ENCODE measurements at regions not wholly inside any gene's neighbourhood (a gene's known extent, or its start where the extent isn't known, plus 50 kb on each side); places are given as distances from the start of the nearest gene placed in this dataset.
"Not testable (repeated sequence)": the region's sequence is repeated elsewhere in the genome, so short reads cannot be mapped to it uniquely, and the experiment has no call there.

DNA sequence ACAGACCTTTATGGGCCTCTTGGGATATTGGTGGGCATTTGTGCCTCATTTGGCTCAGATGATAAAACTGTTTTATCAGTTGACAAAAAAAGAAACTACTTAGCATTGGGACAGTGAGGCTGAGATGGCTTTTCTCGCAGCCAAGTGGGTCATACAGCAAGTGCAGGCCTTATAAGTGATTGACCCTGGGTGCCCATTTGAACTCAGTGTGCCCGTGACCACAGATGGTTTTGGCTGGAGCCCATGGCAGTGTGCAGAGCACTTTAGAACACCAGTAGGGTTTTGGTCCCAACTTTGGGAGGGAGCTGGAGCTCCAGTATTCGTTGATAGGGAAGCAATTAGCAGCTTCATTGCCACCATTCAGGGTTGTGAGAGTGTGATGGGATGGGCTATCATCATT, 404.5 kb upstream of the LARGE1 start:
- FAIRE-seq: no peak

DNA sequence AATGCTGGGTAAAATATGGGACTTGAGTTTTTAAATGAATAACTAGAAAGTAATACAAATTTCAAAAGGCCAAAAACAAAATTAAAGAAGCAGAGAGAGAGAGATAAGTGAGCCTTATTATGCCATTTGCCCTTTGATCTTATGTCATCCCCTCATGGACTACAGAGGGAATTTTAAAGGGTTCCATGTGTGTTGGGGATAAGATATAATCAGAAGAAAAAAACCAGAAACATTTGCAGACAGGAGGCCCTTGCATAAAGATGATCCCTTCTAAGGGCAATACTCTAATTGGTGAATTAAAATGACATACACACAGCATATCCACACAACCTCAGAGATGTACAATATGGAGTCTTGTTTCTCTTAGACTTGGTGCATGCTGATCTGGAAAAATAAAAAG, 406.6 kb upstream of the LARGE1 start:
- FAIRE-seq: no peak

DNA sequence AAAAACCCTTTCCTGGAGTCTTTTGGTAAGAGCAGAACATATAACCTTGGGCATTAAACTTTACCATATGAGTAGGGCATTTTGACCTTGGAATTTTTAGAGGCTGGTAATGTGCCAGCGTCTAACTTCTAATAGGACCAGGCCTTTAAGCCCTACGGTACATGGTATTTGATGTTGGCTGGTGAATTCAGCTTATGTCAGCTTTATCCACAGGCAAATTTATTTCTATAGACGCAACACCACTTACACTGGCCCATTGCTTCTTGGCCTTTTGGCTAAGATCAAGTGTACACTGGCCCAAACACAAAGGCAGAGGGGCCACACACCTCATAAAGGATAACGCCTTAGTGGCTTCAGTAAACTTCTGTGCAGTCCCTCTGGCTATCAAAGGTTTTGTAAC, 410.2 kb upstream of the LARGE1 start:
- FAIRE-seq: no peak

DNA sequence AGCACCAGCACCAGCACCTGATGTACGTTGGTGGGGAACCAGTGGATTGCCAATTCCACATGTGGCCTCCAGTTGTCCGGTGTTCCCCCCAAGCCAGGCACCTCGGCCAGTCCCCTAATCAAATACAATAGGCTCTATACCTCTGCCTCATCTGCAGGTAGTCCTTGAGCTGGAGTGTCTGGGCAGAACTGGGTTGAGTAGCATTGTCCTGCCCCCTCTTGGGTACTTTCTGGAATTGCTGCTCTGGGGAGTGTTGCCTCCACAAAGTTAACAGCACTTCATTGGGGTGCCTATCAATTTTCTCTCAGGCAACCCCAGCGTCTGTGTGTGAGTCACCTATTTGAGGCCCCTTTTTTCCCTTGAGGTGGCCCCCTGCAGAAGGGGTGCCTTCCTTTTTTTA, 413.0 kb upstream of the LARGE1 start:
- FAIRE-seq: no peak

DNA sequence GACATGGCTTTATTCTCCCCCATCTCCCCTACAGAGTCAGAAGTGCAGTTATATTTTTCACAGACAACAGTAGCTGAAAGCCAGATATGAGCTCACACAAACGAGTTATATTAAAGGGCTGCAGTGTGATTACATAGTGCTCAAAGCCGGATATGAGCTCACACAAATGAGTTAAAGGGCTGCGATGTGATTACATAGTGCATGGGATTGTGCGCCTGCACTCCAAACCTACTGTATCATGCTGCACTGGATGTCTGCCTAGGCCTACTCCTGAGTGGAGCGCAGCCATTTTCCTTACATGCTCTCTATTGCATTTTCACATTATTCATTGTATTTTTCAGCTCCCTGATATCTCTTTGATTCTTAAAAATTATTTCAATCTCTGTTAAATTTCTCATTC, 414.6 kb upstream of the LARGE1 start:
- FAIRE-seq: no peak

DNA sequence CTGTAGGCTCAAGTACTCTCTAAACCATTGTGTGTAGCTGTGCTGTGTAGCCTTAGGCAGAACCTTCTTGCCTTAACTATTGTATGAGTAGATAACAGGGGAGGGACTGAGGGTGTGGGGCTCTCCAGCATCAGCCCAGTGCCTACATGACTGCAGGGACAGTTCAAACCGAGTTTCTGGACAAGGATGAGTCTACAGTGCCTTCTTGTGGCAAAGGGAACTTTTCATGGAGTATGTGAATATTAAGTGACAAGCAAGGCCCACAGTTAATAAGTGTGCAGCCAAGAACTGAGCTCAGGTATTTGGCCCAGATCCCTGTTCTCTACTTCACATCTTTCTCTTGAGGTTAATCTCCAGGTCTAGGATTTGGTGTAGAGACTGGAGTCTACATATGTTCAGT, 424.4 kb upstream of the LARGE1 start:
- FAIRE-seq: no peak

DNA sequence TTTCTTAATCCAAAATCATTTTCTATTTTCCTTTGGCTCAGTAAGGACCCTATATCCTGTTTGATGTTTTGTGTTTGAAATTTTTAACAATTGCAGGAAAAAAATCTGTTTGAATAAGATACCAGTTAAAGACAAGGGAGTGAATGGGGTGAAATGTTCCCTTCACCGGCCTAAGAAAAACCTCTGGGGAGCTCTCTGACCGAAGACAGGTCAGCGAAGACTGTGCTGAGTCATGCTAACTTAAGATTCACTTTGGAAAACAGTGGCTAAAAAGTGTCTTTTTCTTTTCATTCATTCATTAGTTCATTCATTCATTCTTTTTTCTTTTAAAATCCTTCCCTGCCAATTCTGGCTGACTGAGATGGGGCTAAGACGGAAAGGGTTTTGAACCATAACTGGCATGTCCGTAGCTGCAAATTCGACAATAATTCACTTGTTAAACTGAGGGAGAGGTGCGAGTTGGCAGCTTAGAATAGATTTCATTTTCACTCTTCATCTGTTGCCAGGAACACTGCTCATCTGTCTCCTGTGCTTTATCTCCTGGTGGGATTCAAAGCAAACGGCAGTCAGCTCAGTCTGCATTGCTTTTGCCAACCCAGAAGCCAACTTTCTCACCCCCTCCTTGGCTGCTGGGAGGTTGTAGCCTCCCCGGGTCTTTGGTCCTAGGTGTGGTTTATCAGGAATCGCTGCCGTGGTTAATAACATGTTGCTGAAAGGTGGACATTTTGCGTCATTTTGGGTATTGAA, 434.0 kb upstream of the LARGE1 start:
- FAIRE-seq: no peak

DNA sequence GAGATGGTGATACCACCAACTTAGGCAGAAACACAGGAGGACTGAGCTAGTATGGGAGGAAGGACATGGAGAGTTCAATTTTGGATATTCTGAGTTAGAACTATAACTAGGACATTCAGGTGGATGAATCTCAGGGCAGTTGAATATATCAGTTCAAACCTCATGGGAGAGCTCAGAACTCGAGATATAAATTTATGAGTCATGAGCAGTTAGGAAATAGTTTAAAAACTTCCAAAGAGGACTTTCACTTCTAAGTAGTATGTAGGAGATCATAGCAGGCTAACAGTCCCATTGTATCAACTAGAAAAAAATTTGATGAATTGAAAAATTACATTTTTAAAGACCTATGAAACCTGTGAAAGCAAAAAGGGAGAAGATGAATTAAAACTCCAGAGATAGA, 436.2 kb upstream of the LARGE1 start:
- FAIRE-seq: no peak

DNA sequence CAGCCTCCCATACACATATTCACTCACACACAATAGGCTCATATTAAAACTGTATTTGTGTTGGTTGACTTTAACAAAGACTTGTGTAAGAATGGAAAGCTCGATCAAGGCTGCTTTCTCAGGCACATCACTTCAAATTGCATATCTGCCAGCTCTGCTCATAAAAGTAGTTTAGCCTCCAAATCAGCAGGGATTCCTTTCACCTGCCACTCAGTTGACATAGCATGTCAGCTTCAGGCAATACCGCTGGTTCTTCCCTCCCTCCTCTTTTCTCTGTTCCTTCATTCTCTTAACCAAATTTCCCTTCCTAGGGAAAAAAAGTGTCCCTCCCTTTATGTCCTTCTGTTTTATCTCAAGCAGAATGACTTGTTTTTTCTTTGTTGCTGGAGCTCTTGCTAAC, 450.4 kb upstream of the LARGE1 start:
- FAIRE-seq: no peak

DNA sequence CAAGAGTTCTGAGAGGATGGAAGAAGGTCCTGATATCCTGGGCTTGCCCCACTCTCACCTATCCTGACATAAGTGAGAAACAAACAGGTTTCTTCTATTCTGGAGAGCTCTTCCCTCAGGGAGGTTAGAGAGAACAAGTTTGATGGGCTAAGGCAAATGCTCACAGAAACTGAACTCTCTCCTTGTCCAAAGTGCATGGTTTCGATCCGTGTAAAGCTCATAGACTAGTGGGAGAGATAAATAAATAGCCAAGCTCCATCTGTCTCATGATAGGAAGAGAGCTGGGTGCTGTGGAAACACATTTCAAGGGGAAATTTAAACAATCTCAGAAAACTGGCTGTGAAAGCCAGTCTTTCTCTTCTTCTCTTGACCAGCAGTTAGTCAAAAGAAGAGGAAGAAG, 459.5 kb upstream of the LARGE1 start:
- no peak for FAIRE-seq

DNA sequence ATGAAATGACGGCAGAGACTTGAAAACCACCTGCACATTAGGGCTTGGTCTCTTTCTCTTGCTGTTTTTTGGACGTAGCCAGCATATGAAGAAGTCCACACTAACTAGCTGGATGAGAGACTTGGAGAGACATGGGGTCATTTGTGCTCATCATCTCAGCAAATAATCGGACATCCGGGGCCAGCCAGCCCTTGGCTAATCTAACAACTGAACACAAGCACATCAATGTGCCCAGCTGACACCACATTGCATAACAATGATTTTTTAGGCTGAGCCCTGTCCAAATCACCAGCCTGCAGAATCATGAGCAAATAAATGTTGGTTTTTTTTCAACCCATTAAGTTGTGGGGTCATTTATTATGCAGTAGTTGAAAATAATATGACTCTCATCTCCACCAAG, 460.3 kb upstream of the LARGE1 start:
- no peak for FAIRE-seq

DNA sequence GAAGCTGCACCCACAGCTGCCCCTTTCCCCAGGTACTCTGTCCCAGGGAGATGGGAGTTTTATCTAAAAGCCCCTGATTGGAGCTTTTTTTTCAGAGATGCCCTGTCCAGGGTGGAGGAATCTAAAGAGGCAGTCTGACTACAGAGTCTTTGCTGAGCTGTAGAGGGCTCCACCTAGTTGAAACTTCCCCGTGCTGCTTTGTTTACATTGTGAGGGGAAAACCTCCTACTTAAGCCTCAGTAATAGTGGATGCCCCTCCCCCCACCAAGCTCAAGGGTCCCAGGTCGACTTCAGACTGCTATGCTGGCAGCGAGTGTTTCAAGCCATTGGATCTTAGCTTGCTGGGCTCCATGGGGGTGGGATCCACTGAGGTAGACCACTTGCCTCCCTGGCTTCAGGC, 470.1 kb upstream of the LARGE1 start:
- no peak for FAIRE-seq

DNA sequence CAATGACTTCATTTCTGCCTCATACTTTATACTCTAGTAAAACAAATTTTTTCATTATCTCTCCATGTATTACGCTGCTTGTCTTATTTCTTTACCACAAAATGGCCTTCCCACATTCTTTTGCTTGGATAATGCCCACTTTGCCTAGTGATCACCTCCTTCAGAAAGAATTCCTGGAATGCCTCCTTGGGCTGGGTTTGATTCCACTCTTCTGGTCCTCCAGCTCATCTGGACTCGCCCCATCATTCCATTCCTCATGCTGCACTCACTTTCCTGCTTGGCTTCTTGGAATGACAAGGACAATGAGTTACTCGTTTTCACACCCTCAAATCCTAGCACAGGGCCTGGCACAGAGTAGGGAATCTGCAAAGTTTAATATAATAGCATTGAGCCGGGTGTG, 475.1 kb upstream of the LARGE1 start:
- FAIRE-seq: no peak

DNA sequence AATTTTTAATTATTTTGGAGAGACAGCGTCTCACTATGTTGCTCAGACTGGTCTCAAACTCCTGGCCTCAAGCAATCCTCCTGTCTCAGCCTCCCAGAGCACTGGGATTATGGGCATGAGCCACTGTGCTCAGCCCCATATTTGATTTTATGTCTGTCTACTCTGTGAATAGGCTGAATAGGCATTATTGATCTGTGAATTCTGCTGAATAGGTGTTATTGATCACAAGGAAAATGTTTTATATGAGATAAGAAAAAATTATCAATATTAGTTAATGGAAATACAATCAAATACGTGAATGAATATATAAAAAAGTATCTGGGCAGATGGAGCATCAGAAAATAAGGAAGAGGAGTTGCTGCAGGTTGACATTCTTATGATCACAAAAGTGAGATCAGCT, 483.4 kb upstream of the LARGE1 start:
- FAIRE-seq: no peak

DNA sequence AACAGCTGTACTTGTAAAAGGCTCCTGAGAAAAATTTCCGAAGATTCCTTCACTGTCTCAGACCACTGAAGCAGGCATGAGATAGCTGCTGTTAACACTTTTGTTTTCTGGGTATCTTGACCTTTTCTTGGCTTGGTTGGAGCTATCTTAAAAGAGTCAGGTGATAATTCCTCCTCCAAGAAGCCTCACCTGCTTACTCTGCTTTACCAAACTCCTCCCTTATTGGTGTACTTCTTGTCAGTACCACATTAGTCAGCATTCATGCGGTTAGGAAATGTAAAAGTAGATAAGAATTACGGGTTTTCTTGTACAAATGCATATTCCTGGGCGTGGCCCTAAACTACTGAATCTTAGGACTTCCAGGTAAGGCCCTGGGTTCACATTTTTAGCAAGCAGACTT, 489.8 kb upstream of the LARGE1 start:
- FAIRE-seq: no peak

DNA sequence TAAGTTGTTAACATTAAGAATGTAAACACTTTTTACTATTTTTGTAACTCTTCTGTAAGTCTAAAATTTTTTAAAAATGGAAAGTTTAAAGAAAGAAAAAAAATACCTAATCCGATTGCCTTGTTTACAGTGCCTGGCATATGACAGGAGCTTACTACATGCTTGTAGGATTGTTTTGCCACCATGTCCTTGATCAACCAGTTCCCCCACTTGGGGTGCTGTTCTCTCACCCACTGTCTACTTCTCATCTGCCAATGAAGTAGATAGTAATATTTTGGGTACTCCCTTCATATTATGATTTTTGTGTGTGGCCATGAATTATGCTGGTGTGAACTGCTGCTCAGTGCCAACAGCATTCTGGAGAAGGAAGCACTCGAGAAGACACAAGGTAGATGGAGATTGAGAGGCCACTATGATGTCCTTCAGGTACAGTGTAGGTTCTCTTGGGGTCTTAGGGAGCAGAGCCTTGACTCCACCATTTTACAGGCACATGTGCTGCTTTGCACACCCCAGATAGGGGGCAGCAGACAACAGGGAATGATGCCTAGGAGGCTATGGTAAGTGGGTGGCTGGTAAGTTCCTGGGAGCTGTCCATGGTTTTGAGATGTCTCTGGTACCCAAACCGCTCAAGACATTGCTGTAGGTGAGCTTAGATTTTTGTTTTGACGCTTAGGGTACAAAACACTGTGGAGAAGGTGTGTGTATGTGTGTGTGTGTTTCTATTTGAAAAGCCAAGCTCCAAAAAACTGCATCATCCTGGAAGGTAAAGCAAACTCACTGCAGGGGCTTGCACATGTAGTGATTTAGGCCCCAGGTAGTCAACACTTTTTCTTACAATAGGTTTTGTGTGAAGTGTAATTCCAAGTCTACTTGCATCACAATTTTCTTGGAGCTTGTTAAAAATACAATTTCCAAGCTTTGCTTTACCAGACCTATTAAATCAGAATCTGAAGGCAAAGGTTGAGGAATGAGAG, 494.5 kb upstream of the LARGE1 start:
- no peak for FAIRE-seq

DNA sequence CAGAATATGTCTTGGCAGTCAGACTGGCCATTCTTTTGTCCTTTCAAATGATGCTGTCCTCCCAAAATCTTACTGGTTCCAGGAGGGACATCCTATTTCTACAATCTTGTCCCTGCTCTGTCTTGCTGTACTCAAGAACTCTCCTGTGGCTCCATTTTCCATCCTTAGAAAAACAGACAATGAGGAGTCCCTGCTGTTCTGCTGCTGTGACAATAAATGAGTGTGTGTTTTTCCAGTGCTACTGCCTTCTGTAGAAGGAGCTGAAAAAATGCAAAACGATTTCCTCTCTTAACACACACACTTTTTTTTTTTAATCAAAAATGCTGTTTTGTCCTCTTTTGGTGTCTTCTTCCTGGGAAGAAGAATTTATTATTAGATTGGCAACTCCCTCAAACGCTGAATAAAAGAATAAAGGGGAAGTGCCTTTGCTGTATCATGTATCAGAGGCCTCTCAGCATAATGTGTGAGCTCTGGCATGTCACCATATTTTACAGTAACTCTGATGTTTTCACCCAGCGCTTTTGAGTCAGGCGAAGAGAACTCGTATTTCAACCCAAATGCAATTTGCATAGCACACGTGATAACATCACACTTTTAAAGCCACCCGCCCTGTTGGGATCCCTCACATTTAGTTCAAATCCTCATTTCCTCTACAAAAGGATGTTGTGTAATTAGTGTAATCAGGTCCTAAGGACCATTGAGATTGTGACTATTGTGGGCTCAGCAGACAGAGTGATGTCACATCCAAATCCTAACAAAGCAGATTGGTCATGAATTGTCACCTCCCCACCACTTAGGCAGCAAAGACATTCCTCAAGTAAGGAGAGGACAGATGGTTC, 496.0 kb upstream of the LARGE1 start:
- FAIRE-seq: no peak

DNA sequence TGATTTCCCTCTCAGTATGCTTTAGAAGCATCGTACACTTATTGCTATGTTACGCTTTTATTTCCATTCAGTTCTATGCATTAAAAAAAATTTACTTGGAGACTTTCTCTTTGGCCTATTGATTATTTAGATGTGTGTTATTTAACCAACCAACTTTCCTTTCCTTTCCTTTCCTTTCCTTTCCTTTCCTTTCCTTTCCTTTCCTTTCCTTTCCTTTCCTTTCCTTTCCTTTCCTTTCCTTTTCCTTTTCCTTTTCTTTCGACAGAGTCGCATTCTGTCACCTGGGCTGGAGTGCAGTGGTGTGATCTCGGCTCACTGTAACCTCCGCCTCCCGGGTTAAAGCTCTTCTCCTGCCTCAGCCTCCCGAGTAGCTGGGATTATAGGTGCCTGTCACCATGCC, 502.7 kb upstream of the LARGE1 start:
- not testable (repeated sequence) for FAIRE-seq

DNA sequence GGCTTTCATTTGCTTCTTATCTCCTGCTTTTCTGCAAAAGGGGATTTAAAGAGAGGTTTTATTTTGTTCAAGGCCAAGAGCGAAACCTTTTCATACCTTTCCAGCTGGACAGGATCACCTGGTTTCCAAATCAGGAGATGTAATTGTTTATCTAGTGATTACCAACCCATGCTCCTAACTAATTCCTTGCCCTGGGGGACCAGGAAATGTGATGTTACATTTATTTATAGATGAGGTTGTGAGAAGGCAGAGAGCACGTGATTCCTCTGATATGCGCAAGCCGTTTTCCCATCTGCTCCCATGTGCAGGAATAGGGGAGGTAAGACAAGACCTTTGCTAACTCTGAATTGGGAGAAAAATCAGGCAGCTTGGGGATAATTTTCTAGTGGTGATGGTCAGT, 507.2 kb upstream of the LARGE1 start:
- FAIRE-seq: no peak

DNA sequence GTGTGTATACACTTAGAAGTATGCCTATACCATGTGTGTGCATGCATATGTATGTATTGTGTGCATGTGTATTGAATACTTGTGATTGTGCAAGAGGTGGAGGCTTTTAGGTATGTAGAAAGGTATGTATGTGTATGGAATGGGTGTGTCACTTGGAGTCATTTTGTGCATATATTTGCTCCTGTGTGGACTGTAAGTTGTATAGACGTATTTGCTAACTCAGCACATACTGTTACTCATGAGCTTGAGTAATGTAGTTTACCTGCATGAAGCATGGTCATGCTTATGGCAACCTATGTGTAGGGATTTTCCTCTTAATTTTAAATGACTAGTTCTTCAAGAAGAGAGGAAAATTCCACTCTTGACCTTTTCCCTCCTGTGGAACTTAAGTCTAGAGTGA, 507.6 kb upstream of the LARGE1 start:
- no peak for FAIRE-seq

DNA sequence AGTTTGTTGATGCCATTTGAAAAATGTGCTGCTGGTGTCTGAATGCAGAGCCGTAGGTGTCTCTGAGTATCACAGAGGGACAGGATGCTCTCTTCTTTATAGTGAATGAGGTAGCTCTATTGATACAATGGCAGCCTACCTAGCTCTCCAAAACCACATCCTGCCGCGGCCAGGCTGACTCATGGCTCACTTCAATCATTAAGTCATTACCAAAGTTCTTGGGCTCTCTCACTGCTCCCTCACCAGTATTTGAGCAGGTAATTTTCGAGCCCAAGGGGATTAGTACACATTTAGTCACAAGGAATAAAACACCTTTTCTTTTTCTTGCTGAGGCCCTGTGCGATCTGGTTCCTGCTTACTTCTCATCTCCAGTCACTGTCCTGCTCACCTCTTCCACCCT, 509.0 kb upstream of the LARGE1 start:
- FAIRE-seq: no peak

DNA sequence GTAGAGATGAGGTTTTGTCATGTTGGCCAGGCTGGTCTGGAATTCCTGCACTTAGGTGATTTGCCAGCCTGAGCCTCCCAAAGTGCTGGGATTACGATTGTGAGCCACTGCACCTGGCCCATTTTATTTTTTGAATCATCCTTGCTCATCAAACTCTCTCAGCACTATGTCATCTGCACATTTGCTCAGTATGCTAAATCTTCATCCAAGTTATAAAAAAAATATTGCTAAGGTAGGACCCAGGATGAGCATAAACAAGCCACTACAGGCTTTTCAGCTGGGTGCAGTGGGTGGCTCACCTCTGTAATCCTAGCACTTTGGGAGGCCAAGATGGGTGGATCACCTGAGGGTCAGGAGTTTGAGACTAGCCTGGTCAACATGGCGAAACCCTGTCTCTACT, 510.1 kb upstream of the LARGE1 start:
- no peak for FAIRE-seq

DNA sequence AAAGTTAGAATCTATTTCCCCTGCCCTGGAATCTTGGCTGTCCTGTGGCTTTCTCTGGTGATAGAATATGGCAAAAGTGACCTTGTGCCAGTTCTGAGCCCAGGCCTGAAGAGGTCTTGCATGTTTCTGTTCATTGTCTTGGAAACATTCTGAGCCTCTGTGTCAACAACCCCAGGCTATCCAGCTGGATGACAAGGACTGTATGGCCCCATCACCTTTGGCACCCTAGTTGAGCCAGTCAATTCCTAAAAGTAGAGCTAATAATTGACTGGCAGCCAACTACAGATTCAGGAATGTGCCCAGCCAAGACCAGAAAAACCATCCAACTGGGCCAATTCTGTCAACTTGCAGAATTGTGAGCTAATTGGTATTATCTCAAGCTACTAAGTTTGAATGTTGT, 514.1 kb upstream of the LARGE1 start:
- FAIRE-seq: no peak
